Astrocyte of the cerebellum (primary cell): ENCODE measurements at regions not wholly inside any gene's neighbourhood (a gene's known extent, or its start where the extent isn't known, plus 50 kb on each side); places are given as distances from the start of the nearest gene placed in this dataset.
"Not testable (repeated sequence)": the region's sequence is repeated elsewhere in the genome, so short reads cannot be mapped to it uniquely, and the experiment has no call there.

Experiments used
- DNase-seq: peaks from one replicate; pipeline ENCODE4 v3.0.0-alpha.2; 2011; ENCODE audit warnings: low read depth
- H3K4me3 ChIP-seq: 2 replicates; pipeline ENCODE4 v1.5.1; 2011; ENCODE audit warnings: mild to moderate bottlenecking, low read depth, low read length, moderate library complexity
- CTCF ChIP-seq: IDR thresholded peaks from 2 replicates; pipeline ENCODE4 v1.5.1; 2012; ENCODE audit warnings: low read length, low read depth, moderate library complexity, mild to moderate bottlenecking; ENCODE audit errors: missing control alignments
- in situ Hi-C: cut with HindIII; loops from 2 replicates; pipeline ENCODE4 v1.10.0; 2017; ENCODE audit warnings: low sequenced_read_pairs

- in situ Hi-C loops: no loop called here
- DNase-seq: no peak
- TF ChIP-seq CTCF: no peak
- H3K4me3 ChIP-seq: no peak overlapping the region
These were observed 135.8 kb upstream of the CENPW start for GRCh38 chr6:126204126-126204525.

GRCh38 chr6:126204598-126204997, 135.3 kb upstream of the CENPW start:
- DNase-seq: no peak
- TF ChIP-seq CTCF: no peak
- H3K4me3 ChIP-seq: no peak overlapping the region
- in situ Hi-C loops: no loop called here

- in situ Hi-C loops: no loop called here
- no peak for TF ChIP-seq CTCF
- no peak overlapping the region for H3K4me3 ChIP-seq
- no peak for DNase-seq
These were observed 133.2 kb upstream of the CENPW start for GRCh38 chr6:126206504-126207246.

- TF ChIP-seq CTCF: no peak
- no peak overlapping the region for H3K4me3 ChIP-seq
- in situ Hi-C loops: no loop called here
- no peak for DNase-seq
These were observed 129.4 kb upstream of the CENPW start for GRCh38 chr6:126210398-126211075.

GRCh38 chr6:126217497-126217896, 122.4 kb upstream of the CENPW start:
- H3K4me3 ChIP-seq: no peak overlapping the region
- no peak for TF ChIP-seq CTCF
- in situ Hi-C loops: no loop called here
- DNase-seq: no peak

GRCh38 chr6:126220901-126221300, 119.0 kb upstream of the CENPW start:
- H3K4me3 ChIP-seq, DNase-seq, in situ Hi-C loops: not testable (repeated sequence)
